ENCODE measurements at regions not wholly inside any gene's neighbourhood (a gene's known extent, or its start where the extent isn't known, plus 50 kb on each side); places are given as distances from the start of the nearest gene placed in this dataset.

GRCh38 chr12:71046215-71046614, 111.6 kb downstream of the TSPAN8 start:
- H4K91ac ChIP-seq (ENCODE audit: low read length), result no peak overlapping the region
- no peak overlapping the region for H3K4ac ChIP-seq (ENCODE audit: low read depth in 1 of 2, low read length in 2 of 2)
- H2AFZ ChIP-seq (ENCODE audit: low read depth, low read length), result no peak overlapping the region

GRCh38 chr12:71045781-71046180, 112.0 kb downstream of the TSPAN8 start:
- Histone ChIP-seq H3K36me3 (ENCODE audit: control insufficient read depth in 1 of 2, insufficient read depth in 2 of 2, low read depth in 1 of 2, low read length in 2 of 2) (no peaks in the 10 kb centered on the region), H3K79me1 (replicated peaks; ENCODE audit: low read length, poor library complexity, severe bottlenecking) (no peaks in the 10 kb centered on the region), H2BK5ac (ENCODE audit: low read depth, low read length, poor library complexity, severe bottlenecking) (no peak overlapping the region), H3K18ac (ENCODE audit: low read depth in 1 of 2, low read length in 2 of 2) (no peak overlapping the region), H3K4me3 (ENCODE audit: insufficient read depth in 1 of 2, low read depth in 1 of 2, low read length in 2 of 2) (peak overlapping the region in 1 of 2 experiments; percentile 24), H3K9me3 (ENCODE audit: control insufficient read depth, low read length) (no peaks in the 10 kb centered on the region), H3K4ac (ENCODE audit: low read depth in 1 of 2, low read length in 2 of 2) (no peak overlapping the region), H3K27ac (ENCODE audit: low read length, poor library complexity, severe bottlenecking) (no peak overlapping the region), H3K23ac (ENCODE audit: low read length in 2 of 2) (no peak overlapping the region), H4K8ac (ENCODE audit: low read length) (no peak overlapping the region), H3K14ac (ENCODE audit: low read length in 2 of 2) (no peak overlapping the region), H4K91ac (ENCODE audit: low read length) (no peak overlapping the region), H3K9ac (ENCODE audit: low read length) (peak overlapping the region; percentile 57), H2BK15ac (ENCODE audit: low read depth, poor library complexity, severe bottlenecking) (no peak overlapping the region), H3K4me2 (ENCODE audit: low read length, poor library complexity, severe bottlenecking) (no peak overlapping the region), H2BK120ac (ENCODE audit: low read depth, low read length) (no peak overlapping the region), H2AK5ac (ENCODE audit: low read length, severe bottlenecking) (no peak overlapping the region), H2AFZ (ENCODE audit: low read depth, low read length) (no peak overlapping the region), H3K4me1 (ENCODE audit: control insufficient read depth, insufficient read depth, low read depth, low read length) (peaks cover 2% of the 10 kb centered on the region), H3K27me3 (ENCODE audit: control insufficient read depth in 1 of 2, insufficient read depth in 1 of 2, low read length in 2 of 2) (no peaks in the 10 kb centered on the region), H2BK12ac (ENCODE audit: low read length in 2 of 2) (no peak overlapping the region)
- 77% methylated on average over 1 of the region's 1 CpG for WGBS
- peak; percentile 57 for DNase-seq

More at GRCh38 chr12:71046215-71046614, 111.6 kb downstream of the TSPAN8 start:
- no peak overlapping the region for H3K18ac ChIP-seq (ENCODE audit: low read depth in 1 of 2, low read length in 2 of 2)
- peak; percentile 20 for DNase-seq
- no peak overlapping the region for H3K23ac ChIP-seq (ENCODE audit: low read length in 2 of 2)
- H3K79me1 ChIP-seq (replicated peaks; ENCODE audit: low read length, poor library complexity, severe bottlenecking), result no peaks in the 10 kb centered on the region
- H3K27me3 ChIP-seq (ENCODE audit: control insufficient read depth in 1 of 2, insufficient read depth in 1 of 2, low read length in 2 of 2), result no peaks in the 10 kb centered on the region
- H2BK120ac ChIP-seq (ENCODE audit: low read depth, low read length), result no peak overlapping the region
- no peak overlapping the region for H3K4me2 ChIP-seq (ENCODE audit: low read length, poor library complexity, severe bottlenecking)
- peak overlapping the region in 1 of 2 experiments; percentile 24 for H3K4me3 ChIP-seq (ENCODE audit: insufficient read depth in 1 of 2, low read depth in 1 of 2, low read length in 2 of 2)
- H3K9me3 ChIP-seq (ENCODE audit: control insufficient read depth, low read length), result no peaks in the 10 kb centered on the region
- H3K9ac ChIP-seq (ENCODE audit: low read length), result peak overlapping the region; percentile 57
- no peak overlapping the region for H2BK12ac ChIP-seq (ENCODE audit: low read length in 2 of 2)
- no peak overlapping the region for H2BK15ac ChIP-seq (ENCODE audit: low read depth, poor library complexity, severe bottlenecking)
- no peak overlapping the region for H3K14ac ChIP-seq (ENCODE audit: low read length in 2 of 2)
- H3K4me1 ChIP-seq (ENCODE audit: control insufficient read depth, insufficient read depth, low read depth, low read length), result peaks cover 2% of the 10 kb centered on the region
- H2AK5ac ChIP-seq (ENCODE audit: low read length, severe bottlenecking), result no peak overlapping the region
- no peak overlapping the region for H3K27ac ChIP-seq (ENCODE audit: low read length, poor library complexity, severe bottlenecking)
- no peaks in the 10 kb centered on the region for H3K36me3 ChIP-seq (ENCODE audit: control insufficient read depth in 1 of 2, insufficient read depth in 2 of 2, low read depth in 1 of 2, low read length in 2 of 2)
- no peak overlapping the region for H4K8ac ChIP-seq (ENCODE audit: low read length)
- H2BK5ac ChIP-seq (ENCODE audit: low read depth, low read length, poor library complexity, severe bottlenecking), result no peak overlapping the region

GRCh38 chr12:71041476-71041875, 116.3 kb downstream of the TSPAN8 start:
- Histone ChIP-seq H3K36me3 (ENCODE audit: control insufficient read depth in 1 of 2, insufficient read depth in 2 of 2, low read depth in 1 of 2, low read length in 2 of 2) (no peaks in the 10 kb centered on the region), H3K9ac (ENCODE audit: low read length) (no peak overlapping the region), H3K27me3 (ENCODE audit: control insufficient read depth in 1 of 2, insufficient read depth in 1 of 2, low read length in 2 of 2) (no peaks in the 10 kb centered on the region), H3K4me3 (ENCODE audit: insufficient read depth in 1 of 2, low read depth in 1 of 2, low read length in 2 of 2) (no peak overlapping the region), H3K79me1 (replicated peaks; ENCODE audit: low read length, poor library complexity, severe bottlenecking) (no peaks in the 10 kb centered on the region), H2AK5ac (ENCODE audit: low read length, severe bottlenecking) (no peak overlapping the region), H3K9me3 (ENCODE audit: control insufficient read depth, low read length) (no peaks in the 10 kb centered on the region), H3K4ac (ENCODE audit: low read depth in 1 of 2, low read length in 2 of 2) (no peak overlapping the region), H3K4me1 (ENCODE audit: control insufficient read depth, insufficient read depth, low read depth, low read length) (peaks cover 2% of the 10 kb centered on the region), H3K18ac (ENCODE audit: low read depth in 1 of 2, low read length in 2 of 2) (no peak overlapping the region), H2BK15ac (ENCODE audit: low read depth, poor library complexity, severe bottlenecking) (no peak overlapping the region), H3K27ac (ENCODE audit: low read length, poor library complexity, severe bottlenecking) (no peak overlapping the region), H4K8ac (ENCODE audit: low read length) (no peak overlapping the region), H2BK5ac (ENCODE audit: low read depth, low read length, poor library complexity, severe bottlenecking) (no peak overlapping the region), H3K14ac (ENCODE audit: low read length in 2 of 2) (no peak overlapping the region), H2AFZ (ENCODE audit: low read depth, low read length) (no peak overlapping the region), H4K91ac (ENCODE audit: low read length) (no peak overlapping the region), H2BK120ac (ENCODE audit: low read depth, low read length) (no peak overlapping the region), H3K23ac (ENCODE audit: low read length in 2 of 2) (no peak overlapping the region), H2BK12ac (ENCODE audit: low read length in 2 of 2) (no peak overlapping the region), H3K4me2 (ENCODE audit: low read length, poor library complexity, severe bottlenecking) (no peak overlapping the region)
- DNase-seq, result no peak
- WGBS, result 96% methylated on average over 1 of the region's 2 CpGs

- Histone ChIP-seq H3K27ac (ENCODE audit: low read length, poor library complexity, severe bottlenecking) (no peak overlapping the region), H4K8ac (ENCODE audit: low read length) (no peak overlapping the region), H3K18ac (ENCODE audit: low read depth in 1 of 2, low read length in 2 of 2) (no peak overlapping the region), H3K27me3 (ENCODE audit: control insufficient read depth in 1 of 2, insufficient read depth in 1 of 2, low read length in 2 of 2) (no peaks in the 10 kb centered on the region), H3K14ac (ENCODE audit: low read length in 2 of 2) (no peak overlapping the region), H3K4me3 (ENCODE audit: insufficient read depth in 1 of 2, low read depth in 1 of 2, low read length in 2 of 2) (no peak overlapping the region), H2BK5ac (ENCODE audit: low read depth, low read length, poor library complexity, severe bottlenecking) (no peak overlapping the region), H3K79me1 (replicated peaks; ENCODE audit: low read length, poor library complexity, severe bottlenecking) (no peaks in the 10 kb centered on the region), H3K4me2 (ENCODE audit: low read length, poor library complexity, severe bottlenecking) (no peak overlapping the region), H2AK5ac (ENCODE audit: low read length, severe bottlenecking) (no peak overlapping the region), H3K9me3 (ENCODE audit: control insufficient read depth, low read length) (no peaks in the 10 kb centered on the region), H2BK120ac (ENCODE audit: low read depth, low read length) (no peak overlapping the region), H2AFZ (ENCODE audit: low read depth, low read length) (no peak overlapping the region), H3K4me1 (ENCODE audit: control insufficient read depth, insufficient read depth, low read depth, low read length) (no peaks in the 10 kb centered on the region), H2BK15ac (ENCODE audit: low read depth, poor library complexity, severe bottlenecking) (no peak overlapping the region), H3K4ac (ENCODE audit: low read depth in 1 of 2, low read length in 2 of 2) (no peak overlapping the region), H3K23ac (ENCODE audit: low read length in 2 of 2) (no peak overlapping the region), H4K91ac (ENCODE audit: low read length) (no peak overlapping the region), H2BK12ac (ENCODE audit: low read length in 2 of 2) (no peak overlapping the region), H3K36me3 (ENCODE audit: control insufficient read depth in 1 of 2, insufficient read depth in 2 of 2, low read depth in 1 of 2, low read length in 2 of 2) (no peaks in the 10 kb centered on the region), H3K9ac (ENCODE audit: low read length) (no peak overlapping the region)
- no peak for DNase-seq
- 83% methylated on average over 1 of the region's 1 CpG for WGBS
Observed at GRCh38 chr12:71038960-71039359, 118.4 kb upstream of the PTPRR start.

Data from mesenchymal stem cell (in vitro differentiated cells and primary cell).